DND-41 (cell line): ENCODE measurements at regions not wholly inside any gene's neighbourhood (a gene's known extent, or its start where the extent isn't known, plus 50 kb on each side); places are given as distances from the start of the nearest gene placed in this dataset.

ENCODE experiments used
- ATAC-seq: fragments of 200-7000 bp; cut with Tn5 transposase; 3 replicates; pipeline ENCODE4 v1.9.1; 2021; ENCODE audit warnings: low read depth; ENCODE audit not compliant: insufficient read depth
- DNase-seq: peaks from one replicate; pipeline ENCODE4 v3.0.0-alpha.2; 2020
- H2AFZ ChIP-seq: 2 replicates; pipeline ENCODE4 v1.6.0; 2012; ENCODE audit warnings: low read depth, low read length
- H3K27ac ChIP-seq: 2 replicates; pipeline ENCODE4 v1.5.1; 2012; ENCODE audit warnings: low read length, inconsistent platforms
- H3K27me3 ChIP-seq: fragments of 200-600 bp; sonication (generic); 2 replicates; pipeline ENCODE4 v1.6.0; 2012; ENCODE audit warnings: low read length, mild to moderate bottlenecking, inconsistent platforms; ENCODE audit not compliant: insufficient read depth, poor library complexity
- H3K36me3 ChIP-seq: 2 replicates; pipeline ENCODE4 v1.5.1; 2012; ENCODE audit warnings: low read length, inconsistent platforms; ENCODE audit not compliant: insufficient read depth
- H3K4me1 ChIP-seq: 2 replicates; pipeline ENCODE4 v1.5.1; 2012; ENCODE audit warnings: mild to moderate bottlenecking, low read length; ENCODE audit not compliant: insufficient read depth
- H3K4me2 ChIP-seq: 2 replicates; pipeline ENCODE4 v1.6.0; 2012; ENCODE audit warnings: mild to moderate bottlenecking, moderate library complexity, low read length, inconsistent platforms; ENCODE audit not compliant: insufficient read depth
- H3K4me3 ChIP-seq, 2 experiments: fragments of 200-600 bp in 1 of 2; shearing (Covaris generic) in 1 of 2; 2 replicates each; pipeline ENCODE4 v1.5.1; 2012 to 2016; ENCODE audit warnings: inconsistent platforms in 2 of 2, low read length in 2 of 2, mild to moderate bottlenecking in 2 of 2, low read depth in 1 of 2, moderate library complexity in 1 of 2
- H3K79me2 ChIP-seq: 2 replicates; pipeline ENCODE4 v1.6.0; 2012; ENCODE audit warnings: low read length, inconsistent platforms; ENCODE audit not compliant: insufficient read depth
- H3K9ac ChIP-seq: 2 replicates; pipeline ENCODE4 v1.6.0; 2012; ENCODE audit warnings: low read depth, mild to moderate bottlenecking, inconsistent platforms, low read length, moderate library complexity
- H3K9me3 ChIP-seq: 2 replicates; pipeline ENCODE4 v1.5.1; 2012; ENCODE audit warnings: low read length, moderate library complexity, mild to moderate bottlenecking, inconsistent platforms; ENCODE audit not compliant: insufficient read depth, severe bottlenecking
- H4K20me1 ChIP-seq: 2 replicates; pipeline ENCODE4 v1.6.0; 2012; ENCODE audit warnings: low read length; ENCODE audit not compliant: insufficient read depth
- CTCF ChIP-seq: IDR thresholded peaks from 2 replicates; pipeline ENCODE4 v1.5.1; 2012; ENCODE audit warnings: borderline replicate concordance, low read length, moderate library complexity, mild to moderate bottlenecking; ENCODE audit not compliant: poor library complexity, severe bottlenecking; ENCODE audit errors: extremely low read depth
- EZH2 ChIP-seq: IDR thresholded peaks from 3 replicates; pipeline ENCODE4 v1.6.1; 2012; ENCODE audit warnings: borderline replicate concordance, low read depth, mild to moderate bottlenecking, moderate library complexity, low read length, inconsistent platforms; ENCODE audit not compliant: severe bottlenecking

GRCh38 chr9:28051559-28052503 lies 478.6 kb upstream of the C9orf72 start:
- Histone ChIP-seq H3K36me3 (no peaks in the 10 kb centered on the region), H3K27ac (no peak overlapping the region), H3K4me1 (no peaks in the 10 kb centered on the region), H3K79me2 (no peaks in the 10 kb centered on the region), H3K9ac (no peak overlapping the region), H4K20me1 (no peaks in the 10 kb centered on the region), H2AFZ (no peak overlapping the region), H3K9me3 (no peaks in the 10 kb centered on the region), H3K4me3 (no peak overlapping the region), H3K4me2 (no peak overlapping the region), H3K27me3 (no peaks in the 10 kb centered on the region)
- TF ChIP-seq CTCF (no peak), EZH2 (no peak)
- DNase-seq (no peak), ATAC-seq (no peak)

GRCh38 chr9:28053096-28053777 lies 480.0 kb upstream of the C9orf72 start:
- H2AFZ ChIP-seq: no peak overlapping the region
- no peaks in the 10 kb centered on the region for H3K36me3 ChIP-seq
- no peak overlapping the region for H3K4me2 ChIP-seq
- no peak overlapping the region for H3K4me3 ChIP-seq
- DNase-seq (no peak), ATAC-seq (no peak)
- H3K9ac ChIP-seq: no peak overlapping the region
- H3K4me1 ChIP-seq: no peaks in the 10 kb centered on the region
- H3K27ac ChIP-seq: no peak overlapping the region
- no peaks in the 10 kb centered on the region for H3K9me3 ChIP-seq
- no peak for TF ChIP-seq CTCF
- H4K20me1 ChIP-seq: no peaks in the 10 kb centered on the region
- no peaks in the 10 kb centered on the region for H3K27me3 ChIP-seq
- no peaks in the 10 kb centered on the region for H3K79me2 ChIP-seq

- TF ChIP-seq EZH2 (no peak), CTCF (no peak)
- no peaks in the 10 kb centered on the region for H3K4me1 ChIP-seq
- ATAC-seq (no peak), DNase-seq (no peak)
- H4K20me1 ChIP-seq: no peaks in the 10 kb centered on the region
- H3K79me2 ChIP-seq: no peaks in the 10 kb centered on the region
- H3K4me3 ChIP-seq: no peak overlapping the region
- no peaks in the 10 kb centered on the region for H3K36me3 ChIP-seq
- H3K4me2 ChIP-seq: no peak overlapping the region
- H3K9ac ChIP-seq: no peak overlapping the region
- H2AFZ ChIP-seq: no peak overlapping the region
- H3K27ac ChIP-seq: no peak overlapping the region
- no peaks in the 10 kb centered on the region for H3K27me3 ChIP-seq
- H3K9me3 ChIP-seq: no peaks in the 10 kb centered on the region
Observed at GRCh38 chr9:28056006-28056405, 482.7 kb upstream of the C9orf72 start.
